ENCODE measurements at regions not wholly inside any gene's neighbourhood (a gene's known extent, or its start where the extent isn't known, plus 50 kb on each side); places are given as distances from the start of the nearest gene placed in this dataset.
"Not testable (repeated sequence)": the region's sequence is repeated elsewhere in the genome, so short reads cannot be mapped to it uniquely, and the experiment has no call there.

DNA sequence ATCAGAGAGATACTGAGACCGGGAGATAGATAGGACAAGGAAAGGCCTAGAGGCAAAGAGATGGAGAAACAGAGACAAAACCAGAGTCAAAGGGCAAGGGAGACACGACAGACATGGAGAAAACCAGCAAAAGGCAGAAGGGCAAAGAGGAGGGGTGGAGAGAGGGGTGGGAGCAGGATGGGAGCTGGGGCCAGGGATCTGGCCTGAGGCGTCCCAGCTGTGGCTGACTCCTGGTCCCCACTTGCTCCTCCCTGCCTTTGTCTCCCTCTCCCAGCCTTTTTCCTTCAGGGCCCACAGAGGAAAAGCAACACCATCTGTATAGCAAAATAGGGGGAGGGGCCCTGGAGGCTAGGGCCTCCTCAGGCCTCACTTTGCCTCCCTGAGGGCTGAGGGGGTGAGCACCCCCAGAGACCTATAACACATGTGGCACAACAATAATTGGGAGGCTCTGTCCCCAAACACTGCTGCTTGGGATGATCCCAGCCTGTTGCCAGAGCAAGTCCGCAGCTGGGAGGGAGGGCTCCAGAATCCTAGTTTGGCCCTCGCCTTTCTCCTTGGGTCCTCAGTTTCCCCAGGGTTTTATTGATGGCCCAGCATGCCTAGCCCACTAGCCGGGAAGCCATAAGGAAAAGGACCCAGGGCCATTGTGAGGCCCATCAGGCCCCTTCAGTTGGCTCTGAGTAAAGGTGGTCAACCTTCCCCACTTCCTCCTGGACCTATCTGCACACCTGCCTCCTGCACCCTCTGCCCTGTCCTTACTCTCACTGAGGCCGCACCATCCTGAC lies 96.8 kb downstream of the PJA1 start:
- DNase-seq = no peak
- intact Hi-C loops (cut with DNase I) = loop anchor here in 1 of 2 donors (10.0 kb wide), 1 partner anchor 146 kb away; no protein-coding TSS in a partner anchor
- no peak for ATAC-seq

- ATAC-seq (no peak), DNase-seq (no peak)
- intact Hi-C loops (cut with DNase I) = loop anchor here in 1 of 2 donors (10.0 kb wide), 1 partner anchor 147 kb away; no protein-coding TSS in a partner anchor
Measured at GRCh38 chrX:69067841-69068240, 97.4 kb downstream of the PJA1 start.

DNA sequence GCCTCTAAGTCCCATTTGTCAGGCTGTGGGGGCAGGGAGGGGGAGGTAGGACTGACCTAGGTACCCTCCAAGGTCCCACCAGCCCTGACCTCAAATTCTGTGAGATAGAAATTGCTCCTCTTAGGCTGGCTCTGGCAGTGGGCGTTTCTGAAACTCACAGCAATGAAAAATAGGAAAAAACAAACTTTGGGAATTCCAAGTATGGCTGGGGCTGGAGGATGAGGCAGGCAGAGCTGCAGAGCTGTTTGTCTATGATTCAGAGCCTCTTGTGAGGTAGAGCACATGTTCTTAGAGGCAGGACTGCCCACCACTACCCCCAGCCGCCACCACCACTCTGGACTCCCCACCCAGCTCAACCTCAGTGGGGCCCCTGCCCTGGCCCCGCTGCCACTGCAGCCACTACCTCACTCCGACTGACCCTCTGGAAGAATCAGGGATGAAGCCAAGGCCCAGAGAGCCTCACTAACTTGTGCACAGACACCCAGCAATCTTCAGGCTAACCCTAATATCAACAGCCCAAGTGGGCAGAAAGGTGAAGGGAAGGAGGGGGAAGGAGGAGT lies 98.2 kb downstream of the PJA1 start:
- intact Hi-C loops (cut with DNase I) = loop anchor here in 1 of 2 donors (10.0 kb wide), 1 partner anchor 148 kb away; no protein-coding TSS in a partner anchor
- ATAC-seq (no peak), DNase-seq (no peak)

DNA sequence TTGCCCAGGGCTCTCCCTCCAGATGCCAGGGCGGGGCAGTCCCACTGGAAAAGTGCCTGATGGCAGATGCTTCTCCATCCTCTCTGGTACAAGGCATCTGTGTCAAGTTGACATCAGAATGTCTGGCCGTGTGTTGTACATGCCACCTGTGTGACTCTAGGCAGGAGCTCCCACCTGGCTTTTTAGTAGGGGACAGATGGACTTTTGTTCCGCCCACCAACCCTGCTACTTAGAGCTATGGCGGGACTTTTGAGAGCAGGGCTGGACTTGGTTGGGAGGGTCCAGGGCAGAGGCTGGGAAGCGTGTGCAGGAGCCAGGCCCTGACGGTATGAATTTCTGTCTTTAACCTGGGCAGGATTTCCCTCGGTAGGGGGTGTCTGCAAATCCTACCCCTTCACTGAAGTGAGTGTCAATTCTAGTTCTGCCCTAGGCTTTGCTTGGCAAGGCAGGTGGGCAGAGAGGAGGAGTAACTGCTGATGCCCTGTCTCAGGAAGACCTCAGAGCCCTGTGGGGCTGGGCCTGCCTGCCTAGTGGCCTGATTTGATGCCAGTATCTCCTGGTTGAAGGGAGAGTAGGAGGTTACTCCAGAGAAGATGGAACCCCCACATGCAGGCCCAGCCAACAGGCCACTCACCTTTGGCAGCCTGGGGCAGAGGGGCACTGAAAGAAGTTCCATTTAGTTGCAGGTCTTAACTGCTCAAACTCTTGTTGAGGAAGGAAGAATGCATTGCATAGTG lies 99.1 kb downstream of the PJA1 start:
- intact Hi-C loops (cut with DNase I) = loop anchor here in 1 of 2 donors (10.0 kb wide), 1 partner anchor 149 kb away; no protein-coding TSS in a partner anchor
- DNase-seq (no peak), ATAC-seq (no peak)

- DNase-seq = no peak
- intact Hi-C loops (cut with DNase I) = loop anchor here in 1 of 2 donors (10.0 kb wide), 1 partner anchor 149 kb away; no protein-coding TSS in a partner anchor
Measured at GRCh38 chrX:69065451-69065850, 99.8 kb downstream of the PJA1 start.

GRCh38 chrX:69063486-69063885 lies 101.8 kb downstream of the PJA1 start:
- ATAC-seq (no peak), DNase-seq (no peak)
- intact Hi-C loops (cut with DNase I) = loop anchor here (5.0 to 10.0 kb wide), 2 partner anchors 151 to 236 kb away; partner anchors contain the start of gene EFNB1 (in 1 of the 2)

More at GRCh38 chrX:69065451-69065850, 99.8 kb downstream of the PJA1 start:
- peak in 1 of 2 donors; percentile 37 for ATAC-seq

- intact Hi-C loops (cut with DNase I) = loop anchor here (5.0 to 10.0 kb wide), 2 partner anchors 152 to 235 kb away; partner anchors contain the start of gene EFNB1 (in 1 of the 2)
- no peak for DNase-seq
- ATAC-seq = no peak
Measured at GRCh38 chrX:69062493-69062892, 102.8 kb downstream of the PJA1 start.

- peak; percentile 34 for DNase-seq
- ATAC-seq = peak; percentile 82 to 85
- intact Hi-C loops (cut with DNase I) = loop anchor here (2.0 to 10.0 kb wide), 3 partner anchors 154 to 234 kb away; partner anchors contain the start of gene EFNB1 (in 2 of the 2)
Measured at GRCh38 chrX:69060631-69061408, 104.4 kb downstream of the PJA1 start.

GRCh38 chrX:69055193-69055592 lies 110.1 kb downstream of the PJA1 start:
- ATAC-seq (no peak), DNase-seq (no peak)
- intact Hi-C loops (cut with DNase I) = no loop called here

- intact Hi-C loops (cut with DNase I); ATAC-seq; DNase-seq: not testable (repeated sequence)
Measured at GRCh38 chrX:69054497-69054896, 110.8 kb downstream of the PJA1 start.

- intact Hi-C loops (cut with DNase I) = no loop called here
- DNase-seq (no peak), ATAC-seq (no peak)
Measured at GRCh38 chrX:69051901-69052300, 113.4 kb downstream of the PJA1 start.

- DNase-seq (no peak), ATAC-seq (no peak)
- intact Hi-C loops (cut with DNase I) = no loop called here
Measured at GRCh38 chrX:69050051-69050765, 115.0 kb downstream of the PJA1 start.

GRCh38 chrX:69046996-69047490 lies 118.2 kb downstream of the PJA1 start:
- intact Hi-C loops (cut with DNase I) = no loop called here
- ATAC-seq (no peak), DNase-seq (no peak)

DNA sequence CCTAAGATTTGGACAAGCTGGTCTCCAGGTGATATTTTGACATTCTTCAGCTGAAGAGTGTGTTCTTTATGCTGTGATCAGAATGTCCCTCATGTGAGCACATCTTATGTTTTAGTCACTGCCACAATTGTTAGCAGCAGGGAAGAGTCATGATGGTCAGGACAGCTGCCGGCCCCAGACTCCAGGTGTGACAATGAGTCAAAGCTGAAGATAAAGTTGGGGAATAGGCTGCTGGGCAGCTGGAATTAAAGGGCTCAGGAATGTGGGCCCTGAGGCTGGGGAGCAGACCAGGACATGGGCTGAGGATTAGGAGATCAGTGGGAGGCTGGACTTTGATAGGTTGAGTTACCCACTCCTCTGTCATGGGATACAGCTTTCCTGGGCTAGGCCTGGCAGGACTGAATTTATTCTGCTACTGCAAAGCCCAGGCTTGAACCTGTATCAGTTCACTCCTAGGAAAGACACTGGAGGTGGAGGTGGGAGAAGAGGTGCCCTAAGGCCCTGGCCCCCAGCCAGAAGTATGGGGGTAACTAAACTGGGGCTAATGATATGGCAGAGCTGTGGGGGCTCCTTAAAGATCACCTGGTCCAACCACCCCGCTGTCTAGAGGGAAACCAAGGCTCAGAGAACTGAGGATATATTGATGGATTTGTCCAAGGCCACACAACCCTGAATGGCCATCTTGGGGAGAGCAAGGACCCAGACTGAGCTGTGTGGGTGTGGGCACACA lies 119.5 kb downstream of the PJA1 start:
- ATAC-seq = no peak
- DNase-seq = no peak
- intact Hi-C loops (cut with DNase I) = no loop called here

- DNase-seq = no peak
- intact Hi-C loops (cut with DNase I) = loop anchor here in 1 of 2 donors (5.0 kb wide), 1 partner anchor 52 kb away; no protein-coding TSS in a partner anchor
Measured at GRCh38 chrX:69038816-69039215, 126.4 kb downstream of the PJA1 start.

GRCh38 chrX:69038188-69038587 lies 127.1 kb downstream of the PJA1 start:
- intact Hi-C loops (cut with DNase I) = loop anchor here in 1 of 2 donors (5.0 kb wide), 1 partner anchor 51 kb away; no protein-coding TSS in a partner anchor
- DNase-seq (no peak), ATAC-seq (no peak)

More at GRCh38 chrX:69038816-69039215, 126.4 kb downstream of the PJA1 start:
- no peak for ATAC-seq

DNA sequence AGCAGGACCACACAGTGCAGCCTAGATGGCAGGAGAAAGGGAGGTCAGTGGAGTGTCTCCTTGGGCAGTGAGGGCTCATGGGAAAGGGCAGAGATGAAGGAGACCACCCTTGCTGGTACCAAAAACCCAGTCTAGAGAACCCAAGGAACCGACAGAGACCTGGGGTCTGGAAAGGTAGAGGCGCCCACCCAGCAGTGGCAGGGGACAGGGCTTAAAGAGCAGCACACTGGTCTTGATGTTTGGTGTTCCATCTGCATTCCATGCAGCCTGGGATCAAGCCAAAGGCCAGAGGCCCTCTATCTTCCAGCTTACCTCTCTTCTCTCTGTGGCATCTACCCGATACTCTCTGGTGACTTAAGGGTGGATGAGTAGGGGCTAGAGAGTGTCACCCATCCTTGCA lies 127.5 kb downstream of the PJA1 start:
- DNase-seq (no peak), ATAC-seq (no peak)
- intact Hi-C loops (cut with DNase I) = loop anchor here in 1 of 2 donors (5.0 kb wide), 1 partner anchor 50 kb away; no protein-coding TSS in a partner anchor

All from left cardiac atrium (tissue), 4 donors.